SK-N-SH treated with all-trans-retinoic acid at 6 μM for 48 hours (cell line): ENCODE measurements at regions not wholly inside any gene's neighbourhood (a gene's known extent, or its start where the extent isn't known, plus 50 kb on each side); places are given as distances from the start of the nearest gene placed in this dataset.

Experiments
- ATAC-seq: fragments of 200-7000 bp; cut with Tn5 transposase; 3 replicates; pipeline ENCODE4 v1.9.1; 2020; ENCODE audit warnings: mild to moderate bottlenecking, moderate library complexity
- ARNTL ChIP-seq: fragments of 450-650 bp; formaldehyde crosslinking; IDR thresholded peaks from 2 replicates; pipeline ENCODE4 v1.5.0; 2020; ENCODE audit warnings: low read depth, mild to moderate bottlenecking, moderate library complexity, borderline replicate concordance
- BACH2 ChIP-seq: fragments of 250-450 bp; sonication (Bioruptor Pico); IDR thresholded peaks from 2 replicates; pipeline ENCODE4 v1.9.0; 2021; ENCODE audit warnings: mild to moderate bottlenecking, borderline replicate concordance
- ESRRG ChIP-seq: fragments of 250-450 bp; sonication (Bioruptor Pico); IDR thresholded peaks from 2 replicates; pipeline ENCODE4 v1.6.1; 2021; ENCODE audit warnings: mild to moderate bottlenecking
- GLIS3 ChIP-seq: fragments of 250-450 bp; sonication (Bioruptor Pico); IDR thresholded peaks from 2 replicates; pipeline ENCODE4 v1.5.0; 2020; ENCODE audit warnings: mild to moderate bottlenecking, moderate library complexity
- ISL1 ChIP-seq: fragments of 250-450 bp; sonication (Bioruptor Pico); IDR thresholded peaks from 2 replicates; pipeline ENCODE4 v2.1.2; 2022; ENCODE audit warnings: mild to moderate bottlenecking, moderate library complexity
- PPARA ChIP-seq: fragments of 250-450 bp; sonication (Bioruptor Pico); IDR thresholded peaks from 2 replicates; pipeline ENCODE4 v1.5.0; 2020; ENCODE audit warnings: mild to moderate bottlenecking, borderline replicate concordance
- RARB ChIP-seq: fragments of 250-450 bp; sonication (Bioruptor Pico); IDR thresholded peaks from 2 replicates; pipeline ENCODE4 v1.8.0; 2021; ENCODE audit warnings: mild to moderate bottlenecking, moderate library complexity
- TCF4 ChIP-seq: fragments of 250-450 bp; sonication (Bioruptor Pico); IDR thresholded peaks from 2 replicates; pipeline ENCODE4 v1.8.0; 2021; ENCODE audit warnings: mild to moderate bottlenecking, moderate library complexity, borderline replicate concordance
- TOX ChIP-seq: fragments of 250-450 bp; sonication (Bioruptor Pico); IDR thresholded peaks from 2 replicates; pipeline ENCODE4 v1.8.0; 2021; ENCODE audit warnings: mild to moderate bottlenecking, moderate library complexity, borderline replicate concordance
- ZFP30 ChIP-seq: fragments of 450-650 bp; formaldehyde crosslinking; IDR thresholded peaks from 2 replicates; pipeline ENCODE4 v1.5.0; 2022; ENCODE audit warnings: mild to moderate bottlenecking, moderate library complexity
- ZNF565 ChIP-seq: fragments of 450-650 bp; formaldehyde crosslinking; conservative IDR thresholded peaks from 2 replicates; pipeline ENCODE4 v1.5.0; 2020; ENCODE audit warnings: low read depth, mild to moderate bottlenecking, moderate library complexity
- ZNF70 ChIP-seq: fragments of 450-650 bp; formaldehyde crosslinking; IDR thresholded peaks from 2 replicates; pipeline ENCODE4 v1.5.0; 2020; ENCODE audit warnings: mild to moderate bottlenecking, moderate library complexity
- ZNF8 ChIP-seq: fragments of 450-650 bp; formaldehyde crosslinking; IDR thresholded peaks from 2 replicates; pipeline ENCODE4 v1.5.0; 2020; ENCODE audit warnings: mild to moderate bottlenecking, moderate library complexity
- TF ChIP-seq, protein P1 (sequence below): fragments of 250-450 bp; sonication (Bioruptor Pico); IDR thresholded peaks from 2 replicates; pipeline ENCODE4 v1.8.0; 2020; ENCODE audit warnings: mild to moderate bottlenecking, moderate library complexity, borderline replicate concordance
- TF ChIP-seq, protein P2 (sequence below): fragments of 250-450 bp; sonication (Bioruptor Pico); IDR thresholded peaks from 2 replicates; pipeline ENCODE4 v1.5.1; 2021; ENCODE audit warnings: mild to moderate bottlenecking, moderate library complexity
- TF ChIP-seq, protein P3 (sequence below): fragments of 250-450 bp; sonication (Bioruptor Pico); IDR thresholded peaks from 2 replicates; pipeline ENCODE4 v1.8.0; 2021; ENCODE audit warnings: low read depth, mild to moderate bottlenecking, moderate library complexity, borderline replicate concordance
- TF ChIP-seq, protein P4 (sequence below): fragments of 250-450 bp; sonication (Bioruptor Pico); IDR thresholded peaks from 2 replicates; pipeline ENCODE4 v1.5.1; 2020; ENCODE audit warnings: low read depth, mild to moderate bottlenecking, moderate library complexity

DNA sequence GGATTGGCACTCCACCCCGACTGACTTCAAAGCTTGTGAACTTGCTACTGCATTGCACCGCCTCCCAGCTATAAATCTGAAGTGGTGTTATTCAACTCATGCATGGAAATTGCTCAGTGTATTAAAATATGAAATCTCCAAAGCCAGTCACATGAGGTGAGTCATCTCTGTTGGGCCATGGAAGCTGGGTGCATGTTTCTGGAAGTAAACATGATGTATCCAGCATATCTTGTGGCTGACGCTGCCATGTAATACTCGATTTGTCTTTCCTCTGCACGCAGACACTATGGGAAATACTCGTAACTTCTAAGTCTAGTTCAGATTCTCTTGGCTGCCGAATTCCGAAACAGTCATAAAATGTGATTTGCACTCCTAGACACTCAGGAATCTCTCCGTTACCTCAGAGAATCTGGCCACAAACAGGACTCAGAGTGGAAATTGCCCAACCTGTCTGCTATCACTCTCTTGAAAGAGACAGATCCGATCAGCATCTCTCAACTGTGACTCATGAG is 154.9 kb upstream of the MPPED2 start:
- no peak for ATAC-seq
- TF ChIP-seq PPARA (CRISPR knock-in tag) (no peak), ISL1 (CRISPR knock-in tag) (peak; percentile 48), RARB (CRISPR knock-in tag) (no peak), ZFP30 (no peak), BACH2 (no peak), TOX (CRISPR knock-in tag) (no peak), TCF4 (CRISPR knock-in tag) (no peak), ESRRG (no peak)
- TF ChIP-seq, protein P1, sequence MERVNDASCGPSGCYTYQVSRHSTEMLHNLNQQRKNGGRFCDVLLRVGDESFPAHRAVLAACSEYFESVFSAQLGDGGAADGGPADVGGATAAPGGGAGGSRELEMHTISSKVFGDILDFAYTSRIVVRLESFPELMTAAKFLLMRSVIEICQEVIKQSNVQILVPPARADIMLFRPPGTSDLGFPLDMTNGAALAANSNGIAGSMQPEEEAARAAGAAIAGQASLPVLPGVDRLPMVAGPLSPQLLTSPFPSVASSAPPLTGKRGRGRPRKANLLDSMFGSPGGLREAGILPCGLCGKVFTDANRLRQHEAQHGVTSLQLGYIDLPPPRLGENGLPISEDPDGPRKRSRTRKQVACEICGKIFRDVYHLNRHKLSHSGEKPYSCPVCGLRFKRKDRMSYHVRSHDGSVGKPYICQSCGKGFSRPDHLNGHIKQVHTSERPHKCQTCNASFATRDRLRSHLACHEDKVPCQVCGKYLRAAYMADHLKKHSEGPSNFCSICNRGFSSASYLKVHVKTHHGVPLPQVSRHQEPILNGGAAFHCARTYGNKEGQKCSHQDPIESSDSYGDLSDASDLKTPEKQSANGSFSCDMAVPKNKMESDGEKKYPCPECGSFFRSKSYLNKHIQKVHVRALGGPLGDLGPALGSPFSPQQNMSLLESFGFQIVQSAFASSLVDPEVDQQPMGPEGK (CRISPR knock-in tag): no peak

DNA sequence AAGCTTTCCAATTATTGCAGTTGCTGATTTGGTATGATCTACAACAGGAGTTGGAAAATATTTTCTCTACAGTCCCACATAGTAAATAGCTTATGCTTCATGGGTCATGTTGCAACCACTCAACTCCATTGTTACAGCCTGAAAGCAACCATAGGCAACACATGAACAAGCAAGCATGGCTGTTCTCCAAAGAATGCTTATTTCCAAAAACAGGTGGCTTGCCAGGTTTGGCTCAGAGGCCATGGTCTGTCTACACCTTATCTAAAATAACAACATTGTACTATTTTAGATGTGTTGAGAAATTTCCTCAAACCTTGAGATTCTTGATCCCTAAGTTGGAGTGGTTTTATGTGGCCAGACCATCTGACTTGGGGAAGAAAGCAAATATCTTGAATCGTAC is 153.9 kb upstream of the MPPED2 start:
- ATAC-seq: no peak

DNA sequence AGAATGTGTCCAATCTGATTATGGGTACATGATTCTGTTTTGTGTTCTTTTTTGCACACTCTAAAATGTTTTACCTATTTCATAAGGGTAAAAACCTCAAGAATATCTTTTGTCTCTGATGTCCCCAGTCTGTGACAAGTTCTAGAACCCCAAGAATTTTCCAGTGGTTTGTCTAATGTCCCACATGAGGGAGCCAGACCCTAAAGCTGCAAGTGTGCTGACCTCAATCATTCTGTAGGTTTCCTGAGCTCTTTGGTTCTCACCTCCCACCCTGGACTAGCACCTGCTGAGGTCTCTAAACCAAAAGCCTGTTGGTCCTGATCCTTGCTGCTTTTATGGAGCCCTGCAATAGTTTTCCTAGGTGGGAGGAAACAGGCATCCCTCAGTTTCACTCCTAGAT is 149.8 kb upstream of the MPPED2 start:
- TF ChIP-seq ZNF8 (CRISPR knock-in tag) (no peak), ESRRG (no peak), ZNF565 (CRISPR knock-in tag) (no peak), ARNTL (no peak), ZNF70 (CRISPR knock-in tag) (no peak), GLIS3 (CRISPR knock-in tag) (no peak), PPARA (CRISPR knock-in tag) (no peak), BACH2 (no peak), ZFP30 (no peak), RARB (CRISPR knock-in tag) (no peak)
- TF ChIP-seq, protein P2, sequence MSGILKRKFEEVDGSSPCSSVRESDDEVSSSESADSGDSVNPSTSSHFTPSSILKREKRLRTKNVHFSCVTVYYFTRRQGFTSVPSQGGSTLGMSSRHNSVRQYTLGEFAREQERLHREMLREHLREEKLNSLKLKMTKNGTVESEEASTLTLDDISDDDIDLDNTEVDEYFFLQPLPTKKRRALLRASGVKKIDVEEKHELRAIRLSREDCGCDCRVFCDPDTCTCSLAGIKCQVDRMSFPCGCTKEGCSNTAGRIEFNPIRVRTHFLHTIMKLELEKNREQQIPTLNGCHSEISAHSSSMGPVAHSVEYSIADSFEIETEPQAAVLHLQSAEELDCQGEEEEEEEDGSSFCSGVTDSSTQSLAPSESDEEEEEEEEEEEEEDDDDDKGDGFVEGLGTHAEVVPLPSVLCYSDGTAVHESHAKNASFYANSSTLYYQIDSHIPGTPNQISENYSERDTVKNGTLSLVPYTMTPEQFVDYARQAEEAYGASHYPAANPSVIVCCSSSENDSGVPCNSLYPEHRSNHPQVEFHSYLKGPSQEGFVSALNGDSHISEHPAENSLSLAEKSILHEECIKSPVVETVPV (CRISPR knock-in tag): no peak
- TF ChIP-seq, protein P3, sequence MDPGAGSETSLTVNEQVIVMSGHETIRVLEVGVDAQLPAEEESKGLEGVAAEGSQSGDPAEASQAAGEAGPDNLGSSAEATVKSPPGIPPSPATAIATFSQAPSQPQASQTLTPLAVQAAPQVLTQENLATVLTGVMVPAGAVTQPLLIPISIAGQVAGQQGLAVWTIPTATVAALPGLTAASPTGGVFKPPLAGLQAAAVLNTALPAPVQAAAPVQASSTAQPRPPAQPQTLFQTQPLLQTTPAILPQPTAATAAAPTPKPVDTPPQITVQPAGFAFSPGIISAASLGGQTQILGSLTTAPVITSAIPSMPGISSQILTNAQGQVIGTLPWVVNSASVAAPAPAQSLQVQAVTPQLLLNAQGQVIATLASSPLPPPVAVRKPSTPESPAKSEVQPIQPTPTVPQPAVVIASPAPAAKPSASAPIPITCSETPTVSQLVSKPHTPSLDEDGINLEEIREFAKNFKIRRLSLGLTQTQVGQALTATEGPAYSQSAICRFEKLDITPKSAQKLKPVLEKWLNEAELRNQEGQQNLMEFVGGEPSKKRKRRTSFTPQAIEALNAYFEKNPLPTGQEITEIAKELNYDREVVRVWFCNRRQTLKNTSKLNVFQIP (CRISPR knock-in tag): no peak
- TF ChIP-seq, protein P4, sequence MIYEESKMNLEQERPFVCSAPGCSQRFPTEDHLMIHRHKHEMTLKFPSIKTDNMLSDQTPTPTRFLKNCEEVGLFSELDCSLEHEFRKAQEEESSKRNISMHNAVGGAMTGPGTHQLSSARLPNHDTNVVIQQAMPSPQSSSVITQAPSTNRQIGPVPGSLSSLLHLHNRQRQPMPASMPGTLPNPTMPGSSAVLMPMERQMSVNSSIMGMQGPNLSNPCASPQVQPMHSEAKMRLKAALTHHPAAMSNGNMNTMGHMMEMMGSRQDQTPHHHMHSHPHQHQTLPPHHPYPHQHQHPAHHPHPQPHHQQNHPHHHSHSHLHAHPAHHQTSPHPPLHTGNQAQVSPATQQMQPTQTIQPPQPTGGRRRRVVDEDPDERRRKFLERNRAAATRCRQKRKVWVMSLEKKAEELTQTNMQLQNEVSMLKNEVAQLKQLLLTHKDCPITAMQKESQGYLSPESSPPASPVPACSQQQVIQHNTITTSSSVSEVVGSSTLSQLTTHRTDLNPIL (CRISPR knock-in tag): no peak
- ATAC-seq: no peak

More for the DNA sequence above, 153.9 kb upstream of the MPPED2 start:
- TF ChIP-seq ZNF8 (CRISPR knock-in tag): no peak
- TF ChIP-seq PPARA (CRISPR knock-in tag): no peak
- no peak for TF ChIP-seq RARB (CRISPR knock-in tag)
- TF ChIP-seq ESRRG: no peak
- no peak for TF ChIP-seq GLIS3 (CRISPR knock-in tag)
- TF ChIP-seq, protein P1 (CRISPR knock-in tag): no peak
- TF ChIP-seq TCF4 (CRISPR knock-in tag): no peak
- TF ChIP-seq ZFP30: no peak
- TF ChIP-seq ISL1 (CRISPR knock-in tag): no peak
- TF ChIP-seq, protein P2 (CRISPR knock-in tag): no peak
- TF ChIP-seq, protein P3 (CRISPR knock-in tag): no peak
